H9 (cell line): ENCODE measurements at regions not wholly inside any gene's neighbourhood (a gene's known extent, or its start where the extent isn't known, plus 50 kb on each side); places are given as distances from the start of the nearest gene placed in this dataset.

Source experiments
- DNase-seq: peaks from one replicate; pipeline ENCODE4 v3.0.0-alpha.2; 2017
- H2AFZ ChIP-seq: one replicate; pipeline ENCODE4 v1.6.1; 2013; ENCODE audit warnings: mild to moderate bottlenecking, low read length, control low read depth, moderate library complexity
- H2AK5ac ChIP-seq: 2 replicates; pipeline ENCODE4 v1.6.1; 2013; ENCODE audit warnings: low read length, control low read depth, mixed read lengths; ENCODE audit not compliant: insufficient read length
- H2BK120ac ChIP-seq: one replicate; pipeline ENCODE4 v1.6.1; 2013; ENCODE audit warnings: low read depth, mild to moderate bottlenecking, low read length, control low read depth, inconsistent platforms; ENCODE audit not compliant: poor library complexity, severe bottlenecking
- H2BK12ac ChIP-seq: 2 replicates; pipeline ENCODE4 v1.6.1; 2013; ENCODE audit warnings: low read length, control low read depth, mixed read lengths, low read depth; ENCODE audit not compliant: insufficient read length
- H2BK15ac ChIP-seq: 2 replicates; pipeline ENCODE4 v1.6.1; 2013; ENCODE audit warnings: low read depth, low read length, control low read depth
- H2BK20ac ChIP-seq: one replicate; pipeline ENCODE4 v1.6.1; 2013; ENCODE audit warnings: low read depth, mild to moderate bottlenecking, low read length, control low read depth, inconsistent platforms; ENCODE audit not compliant: poor library complexity, severe bottlenecking
- H2BK5ac ChIP-seq: 2 replicates; pipeline ENCODE4 v1.6.1; 2013; ENCODE audit warnings: low read length, control low read depth, mixed read lengths; ENCODE audit not compliant: insufficient read length
- H3K14ac ChIP-seq: 2 replicates; pipeline ENCODE4 v1.6.1; 2013; ENCODE audit warnings: low read length, control low read depth; ENCODE audit not compliant: insufficient read depth
- H3K18ac ChIP-seq: 2 replicates; pipeline ENCODE4 v1.6.1; 2013; ENCODE audit warnings: low read depth, mild to moderate bottlenecking, mixed read lengths, low read length, control low read depth; ENCODE audit not compliant: insufficient read length
- H3K23ac ChIP-seq: 2 replicates; pipeline ENCODE4 v1.6.1; 2013; ENCODE audit warnings: low read length, control low read depth, mixed read lengths, low read depth; ENCODE audit not compliant: insufficient read length
- H3K23me2 ChIP-seq: 2 replicates; pipeline ENCODE4 v1.6.1; 2013; ENCODE audit warnings: low read depth, mild to moderate bottlenecking, mixed read lengths, low read length, control low read depth; ENCODE audit not compliant: insufficient read length, poor library complexity, severe bottlenecking
- H3K27ac ChIP-seq: 2 replicates; pipeline ENCODE4 v1.5.1; 2013; ENCODE audit warnings: low read length, control low read depth, mixed read lengths, low read depth; ENCODE audit not compliant: insufficient read length
- H3K27me3 ChIP-seq: 2 replicates; pipeline ENCODE4 v1.6.1; 2013; ENCODE audit warnings: low read length, control low read depth, inconsistent platforms; ENCODE audit not compliant: insufficient read depth
- H3K4ac ChIP-seq: 2 replicates; pipeline ENCODE4 v1.6.1; 2013; ENCODE audit warnings: low read depth, mild to moderate bottlenecking, control low read depth, inconsistent platforms, low read length, moderate library complexity
- H3K4me1 ChIP-seq: 2 replicates; pipeline ENCODE4 v1.6.1; 2013; ENCODE audit warnings: low read length, control low read depth, inconsistent platforms; ENCODE audit not compliant: insufficient read depth
- H3K4me2 ChIP-seq: 2 replicates; pipeline ENCODE4 v1.6.1; 2013; ENCODE audit warnings: low read length, control low read depth, mixed read lengths; ENCODE audit not compliant: insufficient read length, insufficient read depth
- H3K56ac ChIP-seq: 2 replicates; pipeline ENCODE4 v1.6.1; 2013; ENCODE audit warnings: low read depth, mild to moderate bottlenecking, mixed read lengths, low read length, control low read depth; ENCODE audit not compliant: insufficient read length
- H3K79me1 ChIP-seq: 2 replicates; pipeline ENCODE4 v1.6.1; 2013; ENCODE audit warnings: low read depth, mild to moderate bottlenecking, moderate library complexity, low read length, control low read depth, inconsistent platforms; ENCODE audit not compliant: insufficient read depth, poor library complexity, severe bottlenecking
- H3K79me2 ChIP-seq: 2 replicates; pipeline ENCODE4 v1.6.1; 2013; ENCODE audit warnings: low read length, control low read depth, inconsistent platforms; ENCODE audit not compliant: insufficient read depth
- H3K9ac ChIP-seq: 2 replicates; pipeline ENCODE4 v1.6.1; 2013; ENCODE audit warnings: low read length, control low read depth, mixed read lengths; ENCODE audit not compliant: insufficient read length; ENCODE audit errors: extremely low read depth
- H3K9me3 ChIP-seq: one replicate; pipeline ENCODE4 v1.6.1; 2013; ENCODE audit warnings: low read depth, low read length, inconsistent platforms; ENCODE audit not compliant: control insufficient read depth
- H3T11ph ChIP-seq: one replicate; pipeline ENCODE4 v1.6.1; 2013; ENCODE audit warnings: mild to moderate bottlenecking, low read length, control low read depth, inconsistent platforms
- H4K20me1 ChIP-seq: one replicate; pipeline ENCODE4 v1.6.1; 2013; ENCODE audit not compliant: control insufficient read depth, insufficient read length, insufficient read depth
- H4K5ac ChIP-seq: 2 replicates; pipeline ENCODE4 v1.6.1; 2013; ENCODE audit warnings: low read depth, mild to moderate bottlenecking, mixed read lengths, low read length, control low read depth; ENCODE audit not compliant: insufficient read length
- H4K8ac ChIP-seq: replicated peaks from 2 replicates; pipeline ENCODE4 v1.6.1; 2013; ENCODE audit warnings: low read length, control low read depth, mixed read lengths, low read depth; ENCODE audit not compliant: insufficient read length
- H4K91ac ChIP-seq: 2 replicates; pipeline ENCODE4 v1.6.1; 2013; ENCODE audit warnings: low read depth, mild to moderate bottlenecking, moderate library complexity, mixed read lengths, low read length, control low read depth; ENCODE audit not compliant: insufficient read length
- H3K27ac Mint-ChIP-seq, 3 experiments: 2 replicates in 2 of 3; 3 replicates in 1 of 3; pipeline ENCODE4 v1.8.0; 2020 to 2021; ENCODE audit warnings: mixed read lengths in 3 of 3, mild to moderate bottlenecking in 1 of 3, moderate library complexity in 1 of 3
- H3K27me3 Mint-ChIP-seq: 2 replicates; pipeline ENCODE4 v1.8.0; 2021; ENCODE audit warnings: low read depth, mild to moderate bottlenecking, moderate library complexity, mixed read lengths
- H3K36me3 Mint-ChIP-seq, 3 experiments: 2 replicates in 2 of 3; 3 replicates in 1 of 3; pipeline ENCODE4 v1.8.0; 2020 to 2021; ENCODE audit warnings: low read depth in 3 of 3, mixed read lengths in 3 of 3; ENCODE audit not compliant: insufficient read depth in 1 of 3
- H3K4me1 Mint-ChIP-seq, 2 experiments: 2 replicates each; pipeline ENCODE4 v1.8.0; 2020; ENCODE audit warnings: mixed read lengths in 2 of 2
- H3K4me3 Mint-ChIP-seq, 2 experiments: 2 replicates in 1 of 2; 3 replicates in 1 of 2; pipeline ENCODE4 v1.8.0; 2020 to 2021; ENCODE audit warnings: mild to moderate bottlenecking in 2 of 2, mixed read lengths in 2 of 2, moderate library complexity in 1 of 2
- H3K9me3 Mint-ChIP-seq, 2 experiments: 2 replicates in 1 of 2; 3 replicates in 1 of 2; pipeline ENCODE4 v1.8.0; 2020; ENCODE audit warnings: mild to moderate bottlenecking in 2 of 2, mixed read lengths in 2 of 2, moderate library complexity in 1 of 2
- CTCF ChIP-seq: fragments of 200-600 bp; sonication (generic); conservative IDR thresholded peaks from 3 replicates; pipeline ENCODE4 v1.8.0; 2021; ENCODE audit warnings: antibody characterized with exemption, mild to moderate bottlenecking
- WGBS: extraction: QIAGEN DNeasy Blood & Tissue Kit; methylation state at CpG from one replicate; pipeline ENCODE4 v1.1.7; 2013; ENCODE audit warnings: missing lambda C conversion rate, low lambda C conversion rate, mixed read lengths; ENCODE audit not compliant: insufficient read length; ENCODE audit errors: extremely low coverage; 5-methylcytosine and 5-hydroxymethylcytosine counted together

GRCh38 chr5:21236971-21237427 is 1249.0 kb upstream of the CDH18 start:
- H3K4me1 Mint-ChIP-seq = no peaks in the 10 kb centered on the region; a peak in 1 of 4 replicates
- Histone ChIP-seq H3K9ac (no peak overlapping the region), H2BK5ac (no peak overlapping the region), H3K23me2 (no peaks in the 10 kb centered on the region), H2BK120ac (no peak overlapping the region), H3K56ac (no peak overlapping the region), H2BK20ac (no peak overlapping the region), H3K27me3 (no peaks in the 10 kb centered on the region), H2BK12ac (no peak overlapping the region), H3K4ac (no peak overlapping the region), H4K8ac (no peak overlapping the region), H3K9me3 (no peaks in the 10 kb centered on the region), H3K27ac (no peak overlapping the region), H3K18ac (no peak overlapping the region), H3K14ac (no peak overlapping the region), H2AK5ac (no peak overlapping the region), H2AFZ (no peak overlapping the region), H2BK15ac (no peak overlapping the region), H3K79me2 (no peaks in the 10 kb centered on the region), H4K20me1 (no peaks in the 10 kb centered on the region), H3K4me1 (no peaks in the 10 kb centered on the region), H3T11ph (no peak overlapping the region), H3K4me2 (no peak overlapping the region), H3K23ac (no peak overlapping the region), H4K91ac (no peak overlapping the region), H4K5ac (no peak overlapping the region), H3K79me1 (no peaks in the 10 kb centered on the region)
- no peaks in the 10 kb centered on the region for H3K9me3 Mint-ChIP-seq
- no peak overlapping the region for H3K4me3 Mint-ChIP-seq
- no peak for DNase-seq
- no peaks in the 10 kb centered on the region for H3K36me3 Mint-ChIP-seq
- no peaks in the 10 kb centered on the region for H3K27me3 Mint-ChIP-seq
- TF ChIP-seq CTCF = no peak
- WGBS = no CpG with 5 or more reads among the region's 2 CpGs
- no peak overlapping the region for H3K27ac Mint-ChIP-seq
